ENCODE measurements at regions not wholly inside any gene's neighbourhood (a gene's known extent, or its start where the extent isn't known, plus 50 kb on each side); places are given as distances from the start of the nearest gene placed in this dataset.

- no CpG with 5 or more reads among the region's 3 CpGs for WGBS (ENCODE audit: insufficient coverage)
Observed at GRCh38 chr7:80057488-80057887, 77.1 kb upstream of the GNAI1 start.

GRCh38 chr7:80054356-80054755 is 80.3 kb upstream of the GNAI1 start:
- DNase-seq: no peak
- no peaks in the 10 kb centered on the region for H3K4me1 ChIP-seq (ENCODE audit: control extremely low read depth in 1 of 4, control insufficient read depth in 4 of 4, insufficient read depth in 4 of 4, low read length in 3 of 4)
- no peaks in the 10 kb centered on the region for H3K36me3 ChIP-seq (ENCODE audit: control insufficient read depth in 4 of 4, insufficient read depth in 4 of 4, low read length in 3 of 4)
- ChIA-PET CTCF (no interaction called here), POLR2A (no interaction called here)
- no peaks in the 10 kb centered on the region for H3K27me3 ChIP-seq (replicated peaks in 2 of 5; ENCODE audit: control insufficient read depth in 4 of 5, insufficient read depth in 5 of 5, low read length in 4 of 5)
- no CpG with 5 or more reads among the region's 2 CpGs for WGBS (ENCODE audit: insufficient coverage)
- no peak overlapping the region for H3K27ac ChIP-seq (ENCODE audit: insufficient read depth in 1 of 2, low read depth in 1 of 2, low read length in 2 of 2, poor library complexity in 1 of 2, severe bottlenecking in 2 of 2)
- H3K9me3 ChIP-seq (ENCODE audit: control extremely low read depth in 1 of 5, control insufficient read depth in 4 of 5, insufficient read depth in 2 of 5, low read depth in 1 of 5, low read length in 4 of 5): no peaks in the 10 kb centered on the region
- no peak overlapping the region for H3K4me3 ChIP-seq (ENCODE audit: control insufficient read depth in 1 of 7, extremely low read depth in 1 of 7, insufficient read depth in 4 of 7, low read depth in 2 of 7, low read length in 6 of 7)

More at GRCh38 chr7:80057488-80057887, 77.1 kb upstream of the GNAI1 start:
- H3K4me3 ChIP-seq (ENCODE audit: control insufficient read depth in 1 of 7, extremely low read depth in 1 of 7, insufficient read depth in 4 of 7, low read depth in 2 of 7, low read length in 6 of 7): no peak overlapping the region
- DNase-seq: no peak
- H3K36me3 ChIP-seq (ENCODE audit: control insufficient read depth in 4 of 4, insufficient read depth in 4 of 4, low read length in 3 of 4): no peaks in the 10 kb centered on the region
- POLR2A ChIA-PET: no interaction called here
- peaks cover 0 to 4% (median 0%) of the 10 kb centered on the region in 5 experiments for H3K9me3 ChIP-seq (ENCODE audit: control extremely low read depth in 1 of 5, control insufficient read depth in 4 of 5, insufficient read depth in 2 of 5, low read depth in 1 of 5, low read length in 4 of 5)
- no peak overlapping the region for H3K27ac ChIP-seq (ENCODE audit: insufficient read depth in 1 of 2, low read depth in 1 of 2, low read length in 2 of 2, poor library complexity in 1 of 2, severe bottlenecking in 2 of 2)
- no peaks in the 10 kb centered on the region for H3K4me1 ChIP-seq (ENCODE audit: control extremely low read depth in 1 of 4, control insufficient read depth in 4 of 4, insufficient read depth in 4 of 4, low read length in 3 of 4)
- CTCF ChIA-PET: no interaction called here
- H3K27me3 ChIP-seq (replicated peaks in 2 of 5; ENCODE audit: control insufficient read depth in 4 of 5, insufficient read depth in 5 of 5, low read length in 4 of 5): no peaks in the 10 kb centered on the region

GRCh38 chr7:80053124-80053523 is 81.5 kb upstream of the GNAI1 start:
- Histone ChIP-seq H3K36me3 (ENCODE audit: control insufficient read depth in 4 of 4, insufficient read depth in 4 of 4, low read length in 3 of 4) (no peaks in the 10 kb centered on the region), H3K27me3 (replicated peaks in 2 of 5; ENCODE audit: control insufficient read depth in 4 of 5, insufficient read depth in 5 of 5, low read length in 4 of 5) (no peaks in the 10 kb centered on the region), H3K4me3 (ENCODE audit: control insufficient read depth in 1 of 7, extremely low read depth in 1 of 7, insufficient read depth in 4 of 7, low read depth in 2 of 7, low read length in 6 of 7) (no peak overlapping the region), H3K27ac (ENCODE audit: insufficient read depth in 1 of 2, low read depth in 1 of 2, low read length in 2 of 2, poor library complexity in 1 of 2, severe bottlenecking in 2 of 2) (no peak overlapping the region), H3K4me1 (ENCODE audit: control extremely low read depth in 1 of 4, control insufficient read depth in 4 of 4, insufficient read depth in 4 of 4, low read length in 3 of 4) (no peaks in the 10 kb centered on the region), H3K9me3 (ENCODE audit: control extremely low read depth in 1 of 5, control insufficient read depth in 4 of 5, insufficient read depth in 2 of 5, low read depth in 1 of 5, low read length in 4 of 5) (no peaks in the 10 kb centered on the region)
- ChIA-PET CTCF (no interaction called here), POLR2A (no interaction called here)
- 100% methylated on average over 2 of the region's 2 CpGs for WGBS (ENCODE audit: insufficient coverage)
- DNase-seq: no peak

- POLR2A ChIA-PET: no interaction called here
- H3K4me1 ChIP-seq (ENCODE audit: control extremely low read depth in 1 of 4, control insufficient read depth in 4 of 4, insufficient read depth in 4 of 4, low read length in 3 of 4): no peaks in the 10 kb centered on the region
- no CpG with 5 or more reads among the region's 1 CpG for WGBS (ENCODE audit: insufficient coverage)
- DNase-seq: peak in 2 of 3 donors; percentile 10 to 14
- peaks cover 0 to 10% (median 0%) of the 10 kb centered on the region in 5 experiments for H3K9me3 ChIP-seq (ENCODE audit: control extremely low read depth in 1 of 5, control insufficient read depth in 4 of 5, insufficient read depth in 2 of 5, low read depth in 1 of 5, low read length in 4 of 5)
- H3K4me3 ChIP-seq (ENCODE audit: control insufficient read depth in 1 of 7, extremely low read depth in 1 of 7, insufficient read depth in 4 of 7, low read depth in 2 of 7, low read length in 6 of 7): no peak overlapping the region
- no peak overlapping the region for H3K27ac ChIP-seq (ENCODE audit: insufficient read depth in 1 of 2, low read depth in 1 of 2, low read length in 2 of 2, poor library complexity in 1 of 2, severe bottlenecking in 2 of 2)
- H3K27me3 ChIP-seq (replicated peaks in 2 of 5; ENCODE audit: control insufficient read depth in 4 of 5, insufficient read depth in 5 of 5, low read length in 4 of 5): no peaks in the 10 kb centered on the region
- no peaks in the 10 kb centered on the region for H3K36me3 ChIP-seq (ENCODE audit: control insufficient read depth in 4 of 4, insufficient read depth in 4 of 4, low read length in 3 of 4)
- CTCF ChIA-PET: interaction anchor here (0.9 to 1.2 kb wide), 4 partner anchors 15 to 747 kb away, joined by 3 to 4 read pairs (median 3); no protein-coding TSS in a partner anchor
Observed at GRCh38 chr7:80047856-80048459, 86.7 kb upstream of the GNAI1 start.

GRCh38 chr7:80047032-80047431 is 87.6 kb upstream of the GNAI1 start:
- no peak overlapping the region for H3K4me3 ChIP-seq (ENCODE audit: control insufficient read depth in 1 of 7, extremely low read depth in 1 of 7, insufficient read depth in 4 of 7, low read depth in 2 of 7, low read length in 6 of 7)
- 100% methylated on average over 1 of the region's 1 CpG for WGBS (ENCODE audit: insufficient coverage)

GRCh38 chr7:80044796-80045195 is 89.8 kb upstream of the GNAI1 start:
- H3K9me3 ChIP-seq (ENCODE audit: control extremely low read depth in 1 of 5, control insufficient read depth in 4 of 5, insufficient read depth in 2 of 5, low read depth in 1 of 5, low read length in 4 of 5): peaks cover 0 to 10% (median 0%) of the 10 kb centered on the region in 5 experiments
- DNase-seq: no peak
- H3K4me1 ChIP-seq (ENCODE audit: control extremely low read depth in 1 of 4, control insufficient read depth in 4 of 4, insufficient read depth in 4 of 4, low read length in 3 of 4): no peaks in the 10 kb centered on the region
- H3K27me3 ChIP-seq (replicated peaks in 2 of 5; ENCODE audit: control insufficient read depth in 4 of 5, insufficient read depth in 5 of 5, low read length in 4 of 5): no peaks in the 10 kb centered on the region
- ChIA-PET CTCF (interaction anchor here (2.2 kb wide), 1 partner anchor 11 kb away, joined by 5 read pairs; no protein-coding TSS in a partner anchor), POLR2A (no interaction called here)
- H3K36me3 ChIP-seq (ENCODE audit: control insufficient read depth in 4 of 4, insufficient read depth in 4 of 4, low read length in 3 of 4): no peaks in the 10 kb centered on the region
- WGBS (ENCODE audit: insufficient coverage): 100% methylated on average over 3 of the region's 4 CpGs
- H3K4me3 ChIP-seq (ENCODE audit: control insufficient read depth in 1 of 7, extremely low read depth in 1 of 7, insufficient read depth in 4 of 7, low read depth in 2 of 7, low read length in 6 of 7): no peak overlapping the region
- H3K27ac ChIP-seq (ENCODE audit: insufficient read depth in 1 of 2, low read depth in 1 of 2, low read length in 2 of 2, poor library complexity in 1 of 2, severe bottlenecking in 2 of 2): no peak overlapping the region

More at GRCh38 chr7:80047032-80047431, 87.6 kb upstream of the GNAI1 start:
- CTCF ChIA-PET: interaction anchor here (0.8 to 1.4 kb wide), 11 partner anchors 10 to 753 kb away, joined by 3 to 6 read pairs (median 3); no protein-coding TSS in a partner anchor
- H3K4me1 ChIP-seq (ENCODE audit: control extremely low read depth in 1 of 4, control insufficient read depth in 4 of 4, insufficient read depth in 4 of 4, low read length in 3 of 4): no peaks in the 10 kb centered on the region
- H3K36me3 ChIP-seq (ENCODE audit: control insufficient read depth in 4 of 4, insufficient read depth in 4 of 4, low read length in 3 of 4): no peaks in the 10 kb centered on the region
- no peak for DNase-seq
- H3K9me3 ChIP-seq (ENCODE audit: control extremely low read depth in 1 of 5, control insufficient read depth in 4 of 5, insufficient read depth in 2 of 5, low read depth in 1 of 5, low read length in 4 of 5): peaks cover 0 to 10% (median 0%) of the 10 kb centered on the region in 5 experiments
- POLR2A ChIA-PET: no interaction called here
- no peaks in the 10 kb centered on the region for H3K27me3 ChIP-seq (replicated peaks in 2 of 5; ENCODE audit: control insufficient read depth in 4 of 5, insufficient read depth in 5 of 5, low read length in 4 of 5)
- H3K27ac ChIP-seq (ENCODE audit: insufficient read depth in 1 of 2, low read depth in 1 of 2, low read length in 2 of 2, poor library complexity in 1 of 2, severe bottlenecking in 2 of 2): no peak overlapping the region

GRCh38 chr7:80040752-80041151 is 93.9 kb upstream of the GNAI1 start:
- Histone ChIP-seq H3K9me3 (ENCODE audit: control extremely low read depth in 1 of 5, control insufficient read depth in 4 of 5, insufficient read depth in 2 of 5, low read depth in 1 of 5, low read length in 4 of 5) (peaks cover 0 to 10% (median 0%) of the 10 kb centered on the region in 5 experiments), H3K27ac (ENCODE audit: insufficient read depth in 1 of 2, low read depth in 1 of 2, low read length in 2 of 2, poor library complexity in 1 of 2, severe bottlenecking in 2 of 2) (no peak overlapping the region), H3K36me3 (ENCODE audit: control insufficient read depth in 4 of 4, insufficient read depth in 4 of 4, low read length in 3 of 4) (no peaks in the 10 kb centered on the region), H3K27me3 (replicated peaks in 2 of 5; ENCODE audit: control insufficient read depth in 4 of 5, insufficient read depth in 5 of 5, low read length in 4 of 5) (no peaks in the 10 kb centered on the region), H3K4me1 (ENCODE audit: control extremely low read depth in 1 of 4, control insufficient read depth in 4 of 4, insufficient read depth in 4 of 4, low read length in 3 of 4) (no peaks in the 10 kb centered on the region), H3K4me3 (ENCODE audit: control insufficient read depth in 1 of 7, extremely low read depth in 1 of 7, insufficient read depth in 4 of 7, low read depth in 2 of 7, low read length in 6 of 7) (no peak overlapping the region)
- DNase-seq: no peak
- ChIA-PET POLR2A (no interaction called here), CTCF (no interaction called here)
- 76% methylated on average over 3 of the region's 3 CpGs for WGBS (ENCODE audit: insufficient coverage)

All from common myeloid progenitor, CD34-positive (primary cell).